GM19455 (cell line): ENCODE measurements at regions not wholly inside any gene's neighbourhood (a gene's known extent, or its start where the extent isn't known, plus 50 kb on each side); places are given as distances from the start of the nearest gene placed in this dataset.
"Not testable (repeated sequence)": the region's sequence is repeated elsewhere in the genome, so short reads cannot be mapped to it uniquely, and the experiment has no call there.

Experiments
- ATAC-seq: cut with Tn5 transposase; IDR thresholded peaks from one replicate; pipeline ENCODE4 v1.9.1; 2021; ENCODE audit not compliant: unreplicated experiment

DNA sequence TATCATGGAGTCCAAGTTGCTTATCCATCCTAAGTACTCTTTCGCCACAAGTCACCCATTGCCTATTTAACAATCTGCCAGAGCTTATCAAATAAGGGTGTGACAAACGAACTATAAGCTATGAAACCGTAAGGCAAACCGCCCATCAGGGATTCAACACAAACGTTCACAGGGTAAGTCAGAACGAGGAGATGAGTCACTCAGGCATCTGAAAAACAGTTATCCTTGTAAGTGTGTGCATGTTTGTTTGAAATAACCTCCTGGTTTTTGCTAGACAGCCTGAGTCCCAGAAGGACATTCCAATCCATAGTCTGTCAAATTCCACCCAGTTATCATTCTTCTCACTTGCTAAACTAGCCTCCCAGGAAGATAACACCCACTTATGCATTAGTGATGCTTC lies 299.1 kb downstream of the PAX3 start:
- no peak for ATAC-seq

DNA sequence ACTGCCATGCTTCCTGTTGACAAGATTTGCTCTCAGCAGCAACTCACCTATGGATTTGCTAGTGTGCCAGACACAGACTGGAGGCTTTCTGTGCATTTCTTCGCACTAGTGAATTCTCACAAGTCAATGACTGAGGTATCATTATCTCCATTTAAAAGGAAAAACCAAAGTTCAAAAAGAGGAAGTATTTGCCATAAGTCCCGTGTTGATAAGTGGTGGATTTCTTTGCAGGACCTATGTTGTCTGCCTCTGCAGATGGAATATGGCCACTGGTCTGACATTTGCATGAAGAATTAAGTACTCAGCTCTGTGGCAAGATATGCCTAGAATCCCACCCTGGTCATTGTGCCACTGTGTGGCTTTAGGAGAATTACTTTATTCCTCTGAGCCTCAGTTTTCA lies 299.6 kb downstream of the PAX3 start:
- ATAC-seq: no peak

DNA sequence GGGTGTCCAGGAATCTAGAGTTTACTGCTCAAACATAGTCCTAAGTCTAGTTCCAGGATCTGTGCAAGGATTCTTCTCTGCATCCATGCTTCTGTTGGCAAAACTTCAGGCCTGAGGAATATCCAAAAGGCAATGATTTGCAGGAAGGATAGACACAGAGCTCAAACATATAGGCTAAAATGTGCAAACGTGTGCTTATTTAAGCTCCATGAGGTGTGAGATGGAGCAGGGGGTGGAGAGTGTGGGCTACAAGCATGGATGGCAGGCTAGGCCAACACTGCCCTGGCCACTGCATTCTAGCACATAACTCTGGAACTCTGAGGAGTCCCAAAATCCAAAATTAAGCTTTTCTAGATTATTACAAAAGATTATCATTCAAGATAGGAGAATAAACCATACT lies 301.1 kb downstream of the PAX3 start:
- no peak for ATAC-seq

DNA sequence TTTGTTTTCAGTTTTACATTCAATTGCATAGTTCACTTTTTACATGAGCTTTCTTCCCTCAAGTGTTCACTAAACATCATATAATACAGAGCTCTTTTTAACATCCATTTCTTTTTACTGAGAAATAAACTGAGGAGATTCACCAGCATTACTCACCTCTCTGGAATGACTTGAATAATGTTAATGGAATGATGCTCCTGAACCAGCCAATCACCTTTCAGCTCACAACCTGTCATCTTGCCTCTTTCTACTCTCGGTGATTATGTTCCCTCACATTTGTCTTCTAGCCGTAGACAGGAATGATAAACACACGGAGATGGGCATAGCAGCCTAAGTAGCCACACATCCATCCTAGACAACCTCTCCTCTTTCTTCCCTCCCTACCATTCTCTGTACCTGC lies 301.7 kb downstream of the PAX3 start:
- no peak for ATAC-seq

DNA sequence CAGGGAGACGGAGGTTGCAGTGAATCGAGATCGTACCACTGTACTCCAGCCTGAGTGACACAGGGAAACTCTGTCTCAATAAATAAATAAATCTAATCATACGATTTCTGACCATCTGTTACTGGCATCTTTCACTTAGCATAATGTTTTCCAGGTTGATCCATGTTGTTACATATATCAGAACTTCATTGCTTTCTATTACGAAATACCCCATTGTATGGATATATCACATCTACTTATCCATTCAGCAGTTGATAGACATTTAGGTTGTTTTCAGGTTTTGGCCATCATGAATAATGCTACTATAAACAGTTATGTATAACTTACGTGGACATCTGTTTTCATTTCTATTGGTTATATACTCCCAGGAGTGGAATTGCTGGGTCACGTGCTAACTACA lies 303.9 kb downstream of the PAX3 start:
- ATAC-seq: no peak

DNA sequence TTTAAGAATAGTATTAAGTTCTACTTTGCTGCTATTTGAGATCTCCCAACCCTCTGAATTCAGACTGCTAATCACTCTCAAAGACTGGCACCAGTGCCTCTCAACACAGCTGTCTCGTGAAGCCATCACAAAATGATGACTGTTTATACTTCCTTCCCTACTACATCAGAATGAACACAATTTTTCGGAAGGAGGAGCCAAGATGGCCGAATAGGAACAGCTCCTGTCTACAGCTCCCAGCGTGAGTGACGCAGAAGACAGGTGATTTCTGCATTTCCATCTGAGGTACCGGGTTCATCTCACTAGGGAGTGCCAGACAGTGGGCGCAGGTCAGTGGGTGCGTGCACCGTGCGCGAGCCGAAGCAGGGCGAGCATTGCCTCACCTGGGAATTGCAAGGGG lies 314.4 kb downstream of the PAX3 start:
- not testable (repeated sequence) for ATAC-seq

DNA sequence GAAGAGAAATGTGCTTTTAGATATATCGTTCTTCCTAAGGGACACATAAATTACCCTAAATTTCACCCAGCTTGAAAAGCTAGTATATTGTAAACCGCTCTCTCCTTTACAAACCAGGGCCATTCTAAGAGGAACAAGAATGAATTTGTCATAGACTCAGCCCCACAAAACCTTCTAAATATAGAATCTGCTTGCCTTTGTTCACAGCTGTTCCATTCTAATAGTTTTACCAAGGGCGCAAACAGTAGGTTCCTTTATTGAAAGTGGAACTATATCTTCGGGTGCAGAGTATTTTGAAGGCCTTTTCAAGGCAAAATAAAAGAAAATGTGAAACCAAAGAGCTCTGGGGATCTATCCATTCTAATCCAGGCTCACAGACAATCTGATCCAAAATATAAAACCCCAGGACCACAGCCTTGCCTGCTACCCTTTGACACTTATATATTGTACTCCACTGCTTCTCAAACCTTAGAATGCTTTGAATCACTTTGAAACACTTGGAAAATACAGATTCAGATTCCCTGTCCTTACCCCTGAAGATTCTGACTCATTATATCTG lies 316.8 kb downstream of the PAX3 start:
- ATAC-seq: no peak

DNA sequence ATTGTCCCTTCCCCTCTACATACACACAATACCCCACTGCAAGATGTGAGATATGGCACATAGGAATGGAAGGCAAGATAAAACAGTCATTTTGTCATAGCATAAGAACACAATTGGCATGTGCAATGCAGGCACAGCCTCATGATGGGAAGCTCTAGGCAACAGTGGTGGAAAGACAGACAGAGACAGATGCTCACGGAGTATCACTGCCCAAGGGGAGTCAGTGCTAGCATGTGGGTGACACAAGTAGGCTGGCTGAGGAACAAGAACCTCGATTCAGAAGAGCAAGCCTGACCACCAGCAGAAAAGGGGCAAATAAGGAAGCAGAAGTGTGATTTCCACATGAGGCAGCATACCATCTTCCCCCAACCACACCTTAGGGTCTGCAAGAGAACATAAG lies 323.6 kb downstream of the PAX3 start:
- no peak for ATAC-seq

DNA sequence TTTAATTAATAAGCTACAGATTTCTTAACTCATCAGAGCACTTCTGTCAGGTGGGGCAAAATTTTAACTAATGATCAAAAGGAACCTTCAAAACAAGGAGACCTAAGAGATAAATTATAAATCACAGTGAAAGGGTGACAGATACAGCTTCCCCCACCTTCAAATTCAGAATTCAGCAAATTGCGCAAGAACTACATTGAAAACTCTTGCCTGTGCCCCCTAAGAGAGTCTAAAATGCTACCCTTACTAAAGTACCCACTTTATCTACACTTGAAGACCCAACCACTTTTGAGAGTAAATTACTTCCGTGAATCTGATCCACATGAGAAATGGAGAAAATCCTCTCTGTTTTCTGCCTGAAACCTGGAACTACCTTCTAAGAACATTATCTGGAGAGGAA lies 324.9 kb downstream of the PAX3 start:
- ATAC-seq: no peak

DNA sequence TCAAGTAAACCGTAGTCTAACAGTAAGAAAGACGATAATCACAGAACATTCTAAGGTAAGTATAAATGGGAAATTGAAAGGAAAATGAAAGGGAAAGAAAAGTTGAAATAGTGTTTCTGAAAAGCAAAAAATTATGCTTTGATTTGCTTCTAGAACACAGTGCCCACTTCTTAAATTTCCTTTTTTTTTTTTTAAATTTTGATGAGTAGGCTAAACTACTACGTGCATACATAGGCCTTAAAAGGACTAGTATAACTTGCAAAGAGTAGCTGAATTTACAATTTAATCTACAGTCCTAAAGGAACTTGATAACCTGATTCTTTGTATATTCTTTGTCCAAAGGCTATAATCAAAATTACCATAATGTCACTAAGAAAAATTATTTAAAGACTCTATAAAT lies 325.3 kb downstream of the PAX3 start:
- ATAC-seq: no peak

DNA sequence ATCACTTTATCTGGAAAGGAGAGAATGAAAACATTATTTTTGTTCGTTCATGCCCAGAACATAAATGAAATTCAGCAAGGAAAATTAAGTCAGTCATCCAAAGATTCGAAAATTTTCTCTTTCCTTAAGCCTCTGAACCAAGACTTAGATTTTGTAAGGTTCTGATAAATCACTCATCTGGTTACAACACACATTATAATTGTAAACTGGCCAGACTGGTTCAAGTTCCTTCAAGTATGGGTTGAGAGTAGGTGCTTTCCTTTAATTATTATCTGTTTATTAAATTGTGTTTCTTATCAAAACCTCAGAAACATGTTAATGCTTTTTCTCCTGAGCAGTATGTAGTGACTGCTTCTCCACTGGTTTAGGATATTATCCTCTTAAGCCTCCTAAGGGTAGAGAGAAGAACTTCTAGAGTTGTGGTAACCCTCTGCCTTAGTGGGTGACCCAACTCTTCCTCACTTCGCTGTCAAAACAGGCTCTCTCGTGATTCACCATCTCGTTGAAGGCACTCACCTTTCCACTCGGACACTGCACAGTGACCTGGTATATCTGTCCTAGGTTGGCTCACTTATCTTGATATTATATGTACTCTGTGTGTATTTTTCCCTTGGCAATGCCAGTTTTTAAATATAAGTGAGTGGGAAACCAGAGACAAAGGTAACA lies 325.9 kb downstream of the PAX3 start:
- ATAC-seq: no peak

DNA sequence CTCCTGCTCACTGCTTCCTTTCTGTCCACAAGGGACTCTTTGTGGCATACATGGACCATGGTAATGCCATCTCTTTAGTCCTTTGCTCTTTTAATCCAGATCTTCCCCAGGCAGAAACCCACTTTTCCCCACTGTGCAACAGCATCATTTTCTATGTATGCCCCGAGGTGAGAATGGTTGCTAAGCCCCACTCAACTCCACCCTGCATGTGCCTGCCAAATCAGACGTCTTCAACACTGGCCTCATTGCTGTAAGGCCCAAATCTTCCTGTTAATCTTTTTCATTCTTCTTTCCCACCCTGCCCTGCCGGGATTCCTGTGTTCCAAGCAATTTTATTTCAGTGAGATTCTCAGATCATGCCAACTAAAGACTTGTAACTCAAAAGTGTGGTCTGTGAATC lies 328.4 kb downstream of the PAX3 start:
- ATAC-seq: no peak

DNA sequence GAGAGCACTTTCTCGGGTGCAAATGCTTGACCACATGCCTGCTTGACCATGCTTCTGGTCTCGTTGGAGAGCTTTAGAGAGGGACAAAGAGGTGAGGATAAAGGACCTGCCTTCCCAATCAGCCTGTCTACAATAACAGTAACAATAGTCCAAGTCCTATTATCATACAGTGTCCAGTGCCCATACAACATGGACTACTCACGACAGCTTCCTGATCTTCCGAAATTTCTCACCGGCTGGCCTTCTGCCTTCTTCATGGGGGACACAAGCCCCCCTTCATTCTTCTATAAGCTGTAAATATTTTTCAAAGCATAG lies 329.0 kb downstream of the PAX3 start:
- no peak for ATAC-seq

DNA sequence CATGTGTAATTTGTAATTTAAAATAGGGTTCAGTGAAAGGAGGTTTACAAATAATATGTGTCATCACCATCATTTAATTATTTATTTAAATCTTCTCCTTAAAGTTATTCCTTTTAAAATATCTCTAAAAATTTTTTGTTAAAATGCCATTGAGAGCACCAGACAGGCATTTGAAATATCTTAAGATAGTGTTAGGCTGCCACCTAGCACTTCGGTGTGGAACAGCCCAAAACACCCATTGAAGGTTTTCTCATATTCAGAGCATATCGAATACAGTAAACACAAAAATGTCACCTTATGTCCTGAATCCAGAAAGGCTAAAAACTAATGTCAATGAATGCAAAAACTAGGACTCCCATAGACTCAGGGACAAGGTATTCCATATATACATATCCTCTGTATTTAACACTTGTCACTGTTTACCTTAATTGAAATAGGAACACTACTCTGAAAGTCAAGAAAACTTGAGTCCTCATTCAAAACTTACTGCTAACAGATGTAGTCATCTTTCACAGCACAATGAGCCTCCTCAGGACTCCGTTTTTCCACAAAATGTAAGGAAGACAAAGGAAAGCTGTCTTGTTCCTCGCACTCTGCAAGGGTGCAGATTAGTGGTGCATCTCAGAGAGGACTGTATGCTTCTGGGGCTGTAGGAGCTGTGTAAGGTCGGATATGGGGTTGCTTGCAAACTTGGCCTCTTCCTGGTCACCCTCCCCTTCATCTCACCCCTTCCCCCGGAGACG lies 329.5 kb downstream of the PAX3 start:
- peak; percentile 70 for ATAC-seq

DNA sequence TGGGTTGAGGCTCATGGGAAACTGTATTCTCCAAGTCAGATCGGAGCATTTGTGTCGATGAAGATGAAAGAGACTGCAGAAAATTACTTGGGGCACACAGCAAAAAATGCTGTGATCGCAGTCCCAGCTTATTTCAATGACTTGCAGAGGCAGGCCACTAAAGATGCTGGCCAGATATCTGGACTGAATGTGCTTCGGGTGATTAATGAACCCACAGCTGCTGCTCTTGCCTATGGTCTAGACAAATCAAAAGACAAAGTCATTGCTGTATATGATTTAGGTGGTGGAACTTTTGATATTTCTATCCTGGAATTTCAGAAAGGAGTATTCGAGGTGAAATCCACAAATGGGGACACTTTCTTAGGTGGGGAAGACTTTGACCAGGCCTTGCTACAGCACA lies 336.6 kb downstream of the PAX3 start:
- ATAC-seq: no peak

DNA sequence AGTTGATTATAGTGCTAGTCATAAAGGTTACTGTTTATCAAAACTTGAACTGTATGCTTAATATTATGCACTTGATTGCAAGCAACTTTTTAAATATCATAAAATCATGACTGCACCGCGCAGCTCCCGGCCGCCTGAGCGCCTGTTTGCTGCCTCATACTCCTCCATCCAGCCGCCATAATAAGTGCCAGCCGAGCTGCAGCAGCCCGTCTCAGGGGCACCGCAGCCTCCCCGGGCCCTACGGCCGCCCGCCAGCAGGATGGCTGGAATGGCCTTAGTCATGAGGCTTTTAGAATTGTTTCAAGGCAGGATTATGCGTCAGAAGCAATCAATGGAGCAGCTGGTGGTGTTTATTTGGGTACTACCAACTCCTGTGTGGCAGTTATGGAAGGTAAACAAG lies 337.2 kb downstream of the PAX3 start:
- ATAC-seq: no peak

DNA sequence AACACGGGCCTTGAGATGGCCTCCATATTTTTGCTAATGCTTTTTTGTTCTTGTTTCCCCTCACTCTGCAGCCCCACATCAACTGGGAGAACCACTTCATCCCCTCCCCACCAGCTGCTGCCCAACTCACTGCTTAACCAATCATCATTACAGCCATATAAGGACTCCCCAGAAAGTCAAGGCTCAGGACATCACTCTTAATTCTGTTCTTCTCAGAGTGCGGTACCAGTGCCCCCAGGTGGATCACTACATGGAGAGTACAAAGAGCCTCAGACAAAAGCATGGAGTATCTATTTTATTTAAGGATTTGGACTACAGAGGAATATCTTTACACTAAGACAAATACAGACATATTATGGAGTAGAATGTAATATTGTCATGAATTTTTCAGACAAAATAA lies 340.6 kb downstream of the PAX3 start:
- no peak for ATAC-seq

DNA sequence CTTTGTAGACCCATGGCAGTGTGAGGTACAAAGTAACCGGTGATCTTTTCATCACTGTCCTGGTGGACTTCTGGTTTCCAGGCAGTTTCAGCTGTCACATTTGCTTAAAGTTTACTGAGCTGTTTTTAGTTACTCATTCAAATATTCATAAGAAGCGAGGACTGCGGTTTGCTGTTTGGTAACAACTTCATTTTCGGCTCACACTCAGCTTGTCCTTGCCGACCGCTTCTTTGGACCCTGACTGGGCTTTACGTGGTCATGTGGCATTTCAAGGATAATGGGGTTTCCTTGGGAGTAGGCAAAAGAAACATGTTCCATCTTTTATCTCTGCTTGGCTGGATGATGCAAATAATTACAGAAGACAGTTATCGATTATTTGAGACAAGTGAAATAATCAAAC lies 350.7 kb downstream of the PAX3 start:
- ATAC-seq: no peak

DNA sequence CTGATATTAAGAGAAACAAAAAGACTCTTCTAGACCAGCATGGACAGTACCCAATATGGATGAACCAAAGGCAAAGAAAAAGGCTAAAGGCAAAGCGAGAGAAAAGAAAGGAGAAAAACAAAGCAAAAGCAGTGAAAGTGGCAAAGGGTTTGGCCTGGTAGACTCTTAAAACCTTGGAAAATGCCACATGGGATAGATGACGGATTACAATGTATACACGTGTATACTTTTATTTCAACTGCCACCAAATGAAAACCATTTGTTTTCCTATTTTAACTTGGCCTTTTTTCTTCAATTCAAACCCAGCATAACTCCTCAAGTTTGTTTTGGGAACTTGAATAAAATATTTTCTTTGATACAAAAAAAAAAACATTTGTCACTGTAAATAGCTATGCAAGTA lies 354.3 kb downstream of the PAX3 start:
- not testable (repeated sequence) for ATAC-seq

DNA sequence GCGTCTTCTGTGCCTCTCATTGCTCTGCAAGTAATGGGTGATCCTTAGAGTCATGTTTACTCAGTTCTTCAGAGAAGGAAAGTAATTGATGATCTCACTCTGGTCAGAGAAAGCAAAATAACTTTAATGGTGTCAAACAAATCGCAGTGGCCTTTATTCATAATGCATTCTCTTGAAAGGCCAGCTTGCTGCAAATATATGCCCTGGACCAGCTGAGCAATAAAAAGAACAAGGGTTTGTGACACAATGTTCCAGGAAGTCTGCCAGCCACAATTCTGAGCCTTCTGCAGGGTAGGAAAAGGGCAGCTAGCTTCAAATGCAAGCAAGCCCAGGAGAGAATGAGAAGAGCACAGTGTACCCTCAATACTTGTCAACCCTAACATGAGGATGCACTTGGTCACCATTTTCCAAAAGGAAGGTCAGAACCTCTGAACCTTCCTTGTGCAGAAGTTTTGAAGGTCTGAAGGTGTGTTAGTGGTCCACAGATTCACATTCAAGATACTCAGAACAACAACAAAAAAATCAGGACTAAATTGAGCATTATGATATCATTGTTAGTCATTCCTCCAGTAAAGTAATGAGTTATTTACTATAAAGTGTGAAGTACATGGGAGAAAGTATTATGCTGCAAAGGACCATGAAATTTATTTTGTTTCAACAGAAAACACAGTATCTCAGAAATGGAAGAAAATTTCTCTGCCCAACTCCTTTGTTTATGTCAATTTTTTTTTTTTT lies 355.6 kb downstream of the PAX3 start:
- no peak for ATAC-seq

DNA sequence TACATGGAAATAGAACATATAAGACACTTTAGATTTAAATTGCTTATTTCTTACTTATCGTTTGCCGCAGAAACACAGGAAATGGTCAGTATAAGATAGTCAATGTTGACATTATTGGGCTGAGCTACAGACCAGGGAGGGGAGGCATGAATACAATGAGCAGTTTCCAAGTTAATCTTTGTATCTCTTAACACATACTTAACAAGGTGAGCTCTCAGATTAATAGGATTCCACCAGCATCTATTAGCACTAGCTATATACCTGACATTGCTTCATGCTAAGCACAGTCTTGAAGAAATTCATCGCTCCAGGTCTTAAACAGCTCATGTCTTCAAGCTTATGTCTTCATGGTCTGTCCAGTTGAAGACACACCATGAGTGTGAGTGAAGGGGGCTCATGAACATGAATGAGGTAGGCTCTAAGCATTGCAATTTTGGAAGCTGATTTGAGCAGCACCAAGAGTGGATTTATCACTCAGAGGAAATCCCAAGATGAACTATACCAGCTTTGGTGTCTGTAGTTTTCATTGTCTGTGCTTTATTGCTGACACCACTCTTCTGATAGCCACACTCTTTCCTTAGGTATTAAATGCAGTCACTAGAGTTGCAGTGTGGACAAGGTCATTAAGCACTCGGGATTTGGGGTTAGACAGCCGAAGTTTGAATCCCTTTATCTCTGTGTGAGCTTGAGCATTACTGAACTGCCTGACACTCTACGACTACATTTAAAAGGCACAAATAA lies 359.3 kb upstream of the EPHA4 start:
- ATAC-seq: no peak
